Activated CD4-positive, alpha-beta T cell treated with anti-CD3 and anti-CD28 coated beads for 1 hour (primary cell): ENCODE measurements at regions not wholly inside any gene's neighbourhood (a gene's known extent, or its start where the extent isn't known, plus 50 kb on each side); places are given as distances from the start of the nearest gene placed in this dataset.
"Not testable (repeated sequence)": the region's sequence is repeated elsewhere in the genome, so short reads cannot be mapped to it uniquely, and the experiment has no call there.

Experiments
- DNase-seq: peaks from one replicate; pipeline ENCODE4 v3.0.0-alpha.2; 2020

- DNase-seq = not testable (repeated sequence)
These were observed 396.1 kb upstream of the TNRC6C start for GRCh38 chr17:77562361-77562760.

- no peak for DNase-seq
These were observed 394.9 kb upstream of the TNRC6C start for GRCh38 chr17:77563439-77564102.

GRCh38 chr17:77564278-77564920 lies 394.1 kb upstream of the TNRC6C start:
- DNase-seq = no peak

- no peak for DNase-seq
These were observed 393.3 kb upstream of the TNRC6C start for GRCh38 chr17:77565166-77565565.

GRCh38 chr17:77566151-77566550 lies 392.4 kb upstream of the TNRC6C start:
- DNase-seq = no peak

- no peak for DNase-seq
These were observed 391.9 kb upstream of the TNRC6C start for GRCh38 chr17:77566566-77567138.

- DNase-seq = no peak
These were observed 390.0 kb upstream of the TNRC6C start for GRCh38 chr17:77568540-77568939.

- DNase-seq = no peak
These were observed 388.5 kb upstream of the TNRC6C start for GRCh38 chr17:77569846-77570564.

GRCh38 chr17:77570565-77570898 lies 388.0 kb upstream of the TNRC6C start:
- DNase-seq = no peak

- DNase-seq = no peak
These were observed 387.1 kb upstream of the TNRC6C start for GRCh38 chr17:77571155-77571981.

- no peak for DNase-seq
These were observed 386.4 kb upstream of the TNRC6C start for GRCh38 chr17:77572065-77572601.

- no peak for DNase-seq
These were observed 385.7 kb upstream of the TNRC6C start for GRCh38 chr17:77572851-77573250.

GRCh38 chr17:77577491-77577890 lies 381.0 kb upstream of the TNRC6C start:
- no peak for DNase-seq

- no peak for DNase-seq
These were observed 379.4 kb upstream of the TNRC6C start for GRCh38 chr17:77579131-77579530.

- DNase-seq = no peak
These were observed 378.8 kb upstream of the TNRC6C start for GRCh38 chr17:77579682-77580081.

GRCh38 chr17:77580531-77581270 lies 377.8 kb upstream of the TNRC6C start:
- no peak for DNase-seq

- DNase-seq = no peak
These were observed 377.0 kb upstream of the TNRC6C start for GRCh38 chr17:77581480-77581879.

GRCh38 chr17:77585142-77585860 lies 373.2 kb upstream of the TNRC6C start:
- DNase-seq = no peak

GRCh38 chr17:77590951-77591735 lies 367.4 kb upstream of the TNRC6C start:
- no peak for DNase-seq

GRCh38 chr17:77592106-77592865 lies 366.2 kb upstream of the TNRC6C start:
- no peak for DNase-seq
